Body of pancreas (tissue), 4 donors: ENCODE measurements at regions not wholly inside any gene's neighbourhood (a gene's known extent, or its start where the extent isn't known, plus 50 kb on each side); places are given as distances from the start of the nearest gene placed in this dataset.

ENCODE experiments used
- POLR2A ChIP-seq, 3 donors: fragments of 450-650 bp; IDR thresholded peaks; one replicate each; pipeline ENCODE4 v1.6.1; 2016; ENCODE audit warnings: antibody characterized with exemption in 3 of 3, mild to moderate bottlenecking in 2 of 3
- TF ChIP-seq, protein P1 (sequence below), 7 experiments: fragments of 450-650 bp in 4 of 7; fragments of 200-600 bp in 3 of 7; sonication (generic) in 3 of 7; IDR thresholded peaks; one replicate each; pipeline ENCODE4 v1.5.1; 2016 to 2019; ENCODE audit warnings: antibody characterized with exemption in 7 of 7

DNA sequence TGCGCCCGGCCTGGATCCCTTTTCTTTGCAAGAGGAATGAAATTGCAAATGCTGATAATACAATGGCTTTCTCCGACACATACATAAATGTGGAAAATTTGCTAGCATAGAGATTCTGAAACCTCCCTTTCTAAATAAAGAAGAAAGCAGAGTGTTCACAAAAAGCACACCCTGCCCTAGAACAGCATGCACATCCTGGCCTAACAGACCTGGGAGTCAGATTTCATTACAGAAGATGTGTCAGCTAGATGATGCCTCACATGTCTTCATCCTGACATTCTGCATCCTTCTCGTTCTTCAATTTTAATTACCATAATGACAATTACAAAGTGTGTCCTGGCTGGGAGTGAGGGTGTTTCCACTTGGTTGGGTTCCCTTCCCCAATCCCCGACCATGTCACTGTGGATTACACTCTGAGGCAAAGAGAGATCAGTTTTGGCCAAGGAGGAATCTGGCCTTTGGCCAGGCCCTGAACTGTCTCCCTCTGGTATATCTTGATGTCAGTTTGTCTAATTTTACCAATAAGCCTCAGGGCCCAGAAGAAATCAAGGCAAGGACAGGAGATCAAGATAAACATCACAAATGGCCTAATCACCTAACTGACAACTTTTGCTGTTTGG lies 104.9 kb upstream of the SPATA12 start:
- no peak for TF ChIP-seq POLR2A (IDR thresholded peaks at IDR 0.05)
- TF ChIP-seq, protein P1, sequence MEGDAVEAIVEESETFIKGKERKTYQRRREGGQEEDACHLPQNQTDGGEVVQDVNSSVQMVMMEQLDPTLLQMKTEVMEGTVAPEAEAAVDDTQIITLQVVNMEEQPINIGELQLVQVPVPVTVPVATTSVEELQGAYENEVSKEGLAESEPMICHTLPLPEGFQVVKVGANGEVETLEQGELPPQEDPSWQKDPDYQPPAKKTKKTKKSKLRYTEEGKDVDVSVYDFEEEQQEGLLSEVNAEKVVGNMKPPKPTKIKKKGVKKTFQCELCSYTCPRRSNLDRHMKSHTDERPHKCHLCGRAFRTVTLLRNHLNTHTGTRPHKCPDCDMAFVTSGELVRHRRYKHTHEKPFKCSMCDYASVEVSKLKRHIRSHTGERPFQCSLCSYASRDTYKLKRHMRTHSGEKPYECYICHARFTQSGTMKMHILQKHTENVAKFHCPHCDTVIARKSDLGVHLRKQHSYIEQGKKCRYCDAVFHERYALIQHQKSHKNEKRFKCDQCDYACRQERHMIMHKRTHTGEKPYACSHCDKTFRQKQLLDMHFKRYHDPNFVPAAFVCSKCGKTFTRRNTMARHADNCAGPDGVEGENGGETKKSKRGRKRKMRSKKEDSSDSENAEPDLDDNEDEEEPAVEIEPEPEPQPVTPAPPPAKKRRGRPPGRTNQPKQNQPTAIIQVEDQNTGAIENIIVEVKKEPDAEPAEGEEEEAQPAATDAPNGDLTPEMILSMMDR (IDR thresholded peaks at IDR 0.05) = no peak
